Neural cell (in vitro differentiated cells): ENCODE measurements at regions not wholly inside any gene's neighbourhood (a gene's known extent, or its start where the extent isn't known, plus 50 kb on each side); places are given as distances from the start of the nearest gene placed in this dataset.

Experiments
- H2AFZ ChIP-seq: fragments of 200-600, 300-800 bp; sonication (generic), shearing (Covaris generic); 2 replicates; pipeline ENCODE4 v1.6.0; 2014; ENCODE audit warnings: low read depth, mild to moderate bottlenecking, antibody characterized with exemption, low read length, moderate library complexity
- H3F3A ChIP-seq: fragments of 200-600 bp; shearing (Covaris generic); 2 replicates; pipeline ENCODE4 v1.6.1; 2016; ENCODE audit warnings: mild to moderate bottlenecking, moderate library complexity, mixed read lengths, antibody characterized with exemption, low read length; ENCODE audit not compliant: insufficient read depth, poor library complexity, severe bottlenecking
- H3K27ac ChIP-seq: fragments of 200-600, 300-800 bp; sonication (generic), shearing (Covaris generic); 2 replicates; pipeline ENCODE4 v1.5.1; 2014; ENCODE audit warnings: mild to moderate bottlenecking, low read length, moderate library complexity
- H3K27me3 ChIP-seq: fragments of 300-800, 200-600 bp; sonication (generic), shearing (Covaris generic); 2 replicates; pipeline ENCODE4 v1.6.0; 2014; ENCODE audit warnings: mild to moderate bottlenecking, low read depth, low read length, moderate library complexity; ENCODE audit not compliant: insufficient read depth
- H3K36me3 ChIP-seq: fragments of 300-800, 200-600 bp; sonication (generic), shearing (Covaris generic); 2 replicates; pipeline ENCODE4 v1.5.1; 2014; ENCODE audit warnings: mild to moderate bottlenecking, antibody characterized with exemption, low read length, moderate library complexity; ENCODE audit not compliant: insufficient read depth
- H3K4me2 ChIP-seq: fragments of 300-800, 200-600 bp; sonication (generic), shearing (Covaris generic); 2 replicates; pipeline ENCODE4 v1.6.0; 2014; ENCODE audit warnings: mild to moderate bottlenecking, low read length
- H3K4me3 ChIP-seq: fragments of 300-800, 200-600 bp; sonication (generic), shearing (Covaris generic); 2 replicates; pipeline ENCODE4 v1.5.1; 2014; ENCODE audit warnings: mild to moderate bottlenecking, low read length, moderate library complexity
- H3K79me2 ChIP-seq: fragments of 200-600 bp; shearing (Covaris generic); replicated peaks from 2 replicates; pipeline ENCODE4 v1.6.0; 2014; ENCODE audit warnings: mild to moderate bottlenecking, low read length, moderate library complexity; ENCODE audit not compliant: insufficient read depth
- H3K9ac ChIP-seq: fragments of 300-800, 200-600 bp; sonication (generic), shearing (Covaris generic); 2 replicates; pipeline ENCODE4 v1.6.1; 2016; ENCODE audit warnings: mild to moderate bottlenecking, low read length, mixed read lengths
- H3K9me2 ChIP-seq: fragments of 200-600 bp; shearing (Covaris generic); 2 replicates; pipeline ENCODE4 v1.6.1; 2016; ENCODE audit warnings: mild to moderate bottlenecking, low read length, mixed read lengths; ENCODE audit not compliant: insufficient read depth
- H3K9me3 ChIP-seq: fragments of 200-600, 300-800 bp; sonication (generic), shearing (Covaris generic); 2 replicates; pipeline ENCODE4 v1.6.1; 2016; ENCODE audit warnings: mild to moderate bottlenecking, mixed run types, low read length, moderate library complexity, mixed read lengths
- H4K20me1 ChIP-seq: fragments of 200-600 bp; shearing (Covaris generic); 2 replicates; pipeline ENCODE4 v1.6.1; 2016; ENCODE audit warnings: mild to moderate bottlenecking, mixed run types; ENCODE audit not compliant: insufficient read depth
- EP300 ChIP-seq: fragments of 450-650 bp; conservative IDR thresholded peaks from 2 replicates; pipeline ENCODE4 v1.6.1; 2014; ENCODE audit warnings: antibody characterized with exemption, mild to moderate bottlenecking, moderate library complexity; ENCODE audit not compliant: poor library complexity, severe bottlenecking
- EZH2 ChIP-seq: fragments of 200-600, 300-800 bp; shearing (Covaris generic), sonication (generic); IDR thresholded peaks from 2 replicates; pipeline ENCODE4 v1.6.1; 2014; ENCODE audit warnings: antibody characterized with exemption, low read length, borderline replicate concordance, mild to moderate bottlenecking; ENCODE audit not compliant: insufficient read depth, poor library complexity, severe bottlenecking
- MXI1 ChIP-seq: fragments of 450-650 bp; conservative IDR thresholded peaks from 2 replicates; pipeline ENCODE4 v1.6.1; 2014; ENCODE audit warnings: antibody characterized with exemption, mild to moderate bottlenecking; ENCODE audit not compliant: poor library complexity, severe bottlenecking
- POLR2AphosphoS5 ChIP-seq: IDR thresholded peaks from 2 replicates; pipeline ENCODE4 v1.6.1; 2012
- RAD21 ChIP-seq: fragments of 450-650 bp; conservative IDR thresholded peaks from 2 replicates; pipeline ENCODE4 v1.6.1; 2014; ENCODE audit warnings: antibody characterized with exemption, mild to moderate bottlenecking, moderate library complexity
- SMC3 ChIP-seq: fragments of 450-650 bp; conservative IDR thresholded peaks from 2 replicates; pipeline ENCODE4 v1.6.1; 2014; ENCODE audit warnings: antibody characterized with exemption, mild to moderate bottlenecking, moderate library complexity; ENCODE audit not compliant: poor library complexity
- TAF1 ChIP-seq: IDR thresholded peaks from 2 replicates; pipeline ENCODE4 v1.6.1; 2012; ENCODE audit warnings: low read depth
- TF ChIP-seq, protein P1 (sequence below): IDR thresholded peaks from 2 replicates; pipeline ENCODE4 v1.6.1; 2012; ENCODE audit warnings: borderline replicate concordance
- TF ChIP-seq, protein P2 (sequence below): fragments of 450-650 bp; IDR thresholded peaks from 2 replicates; pipeline ENCODE4 v1.5.1; 2014; ENCODE audit warnings: antibody characterized with exemption, mild to moderate bottlenecking, moderate library complexity; ENCODE audit not compliant: poor library complexity, severe bottlenecking

DNA sequence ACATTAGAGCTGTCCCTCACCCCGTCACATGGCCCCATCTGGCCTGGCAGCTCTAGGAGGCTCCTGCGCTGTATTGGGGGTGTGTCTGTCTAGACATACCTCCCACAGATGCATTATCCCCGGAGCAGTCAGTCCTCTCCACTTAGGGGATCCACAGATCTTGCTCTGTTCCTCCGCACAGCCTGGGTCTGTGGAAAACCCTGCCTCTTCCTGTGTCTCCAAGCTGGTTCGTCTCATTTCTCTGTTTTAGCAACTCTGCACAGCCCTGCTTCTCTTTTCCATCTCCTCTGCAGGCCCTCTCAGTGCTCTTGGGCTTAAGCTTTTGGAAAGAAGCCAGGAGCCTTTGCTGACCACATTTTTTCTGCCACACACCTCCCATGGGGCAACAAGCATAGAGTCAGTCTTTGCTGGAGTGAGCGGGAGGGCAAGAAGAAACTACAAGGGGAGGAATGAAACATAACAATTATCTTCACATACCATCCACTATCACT, 241.5 kb downstream of the FOXD2 start:
- H3K36me3 ChIP-seq = no peaks in the 10 kb centered on the region
- no peaks in the 10 kb centered on the region for H3K27me3 ChIP-seq
- H3K9ac ChIP-seq = no peak overlapping the region
- no peak for TF ChIP-seq SMC3
- TF ChIP-seq, protein P1, sequence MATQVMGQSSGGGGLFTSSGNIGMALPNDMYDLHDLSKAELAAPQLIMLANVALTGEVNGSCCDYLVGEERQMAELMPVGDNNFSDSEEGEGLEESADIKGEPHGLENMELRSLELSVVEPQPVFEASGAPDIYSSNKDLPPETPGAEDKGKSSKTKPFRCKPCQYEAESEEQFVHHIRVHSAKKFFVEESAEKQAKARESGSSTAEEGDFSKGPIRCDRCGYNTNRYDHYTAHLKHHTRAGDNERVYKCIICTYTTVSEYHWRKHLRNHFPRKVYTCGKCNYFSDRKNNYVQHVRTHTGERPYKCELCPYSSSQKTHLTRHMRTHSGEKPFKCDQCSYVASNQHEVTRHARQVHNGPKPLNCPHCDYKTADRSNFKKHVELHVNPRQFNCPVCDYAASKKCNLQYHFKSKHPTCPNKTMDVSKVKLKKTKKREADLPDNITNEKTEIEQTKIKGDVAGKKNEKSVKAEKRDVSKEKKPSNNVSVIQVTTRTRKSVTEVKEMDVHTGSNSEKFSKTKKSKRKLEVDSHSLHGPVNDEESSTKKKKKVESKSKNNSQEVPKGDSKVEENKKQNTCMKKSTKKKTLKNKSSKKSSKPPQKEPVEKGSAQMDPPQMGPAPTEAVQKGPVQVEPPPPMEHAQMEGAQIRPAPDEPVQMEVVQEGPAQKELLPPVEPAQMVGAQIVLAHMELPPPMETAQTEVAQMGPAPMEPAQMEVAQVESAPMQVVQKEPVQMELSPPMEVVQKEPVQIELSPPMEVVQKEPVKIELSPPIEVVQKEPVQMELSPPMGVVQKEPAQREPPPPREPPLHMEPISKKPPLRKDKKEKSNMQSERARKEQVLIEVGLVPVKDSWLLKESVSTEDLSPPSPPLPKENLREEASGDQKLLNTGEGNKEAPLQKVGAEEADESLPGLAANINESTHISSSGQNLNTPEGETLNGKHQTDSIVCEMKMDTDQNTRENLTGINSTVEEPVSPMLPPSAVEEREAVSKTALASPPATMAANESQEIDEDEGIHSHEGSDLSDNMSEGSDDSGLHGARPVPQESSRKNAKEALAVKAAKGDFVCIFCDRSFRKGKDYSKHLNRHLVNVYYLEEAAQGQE = no peak
- TF ChIP-seq EZH2 = no peak
- TF ChIP-seq EP300 = no peak
- TF ChIP-seq, protein P2, sequence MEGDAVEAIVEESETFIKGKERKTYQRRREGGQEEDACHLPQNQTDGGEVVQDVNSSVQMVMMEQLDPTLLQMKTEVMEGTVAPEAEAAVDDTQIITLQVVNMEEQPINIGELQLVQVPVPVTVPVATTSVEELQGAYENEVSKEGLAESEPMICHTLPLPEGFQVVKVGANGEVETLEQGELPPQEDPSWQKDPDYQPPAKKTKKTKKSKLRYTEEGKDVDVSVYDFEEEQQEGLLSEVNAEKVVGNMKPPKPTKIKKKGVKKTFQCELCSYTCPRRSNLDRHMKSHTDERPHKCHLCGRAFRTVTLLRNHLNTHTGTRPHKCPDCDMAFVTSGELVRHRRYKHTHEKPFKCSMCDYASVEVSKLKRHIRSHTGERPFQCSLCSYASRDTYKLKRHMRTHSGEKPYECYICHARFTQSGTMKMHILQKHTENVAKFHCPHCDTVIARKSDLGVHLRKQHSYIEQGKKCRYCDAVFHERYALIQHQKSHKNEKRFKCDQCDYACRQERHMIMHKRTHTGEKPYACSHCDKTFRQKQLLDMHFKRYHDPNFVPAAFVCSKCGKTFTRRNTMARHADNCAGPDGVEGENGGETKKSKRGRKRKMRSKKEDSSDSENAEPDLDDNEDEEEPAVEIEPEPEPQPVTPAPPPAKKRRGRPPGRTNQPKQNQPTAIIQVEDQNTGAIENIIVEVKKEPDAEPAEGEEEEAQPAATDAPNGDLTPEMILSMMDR = no peak
- no peak for TF ChIP-seq MXI1
- no peak for TF ChIP-seq RAD21
- TF ChIP-seq TAF1 = no peak
- H3K27ac ChIP-seq = no peak overlapping the region
- H3K79me2 ChIP-seq = no peaks in the 10 kb centered on the region
- H3K9me3 ChIP-seq = no peaks in the 10 kb centered on the region
- no peak overlapping the region for H3K4me3 ChIP-seq
- H3K4me2 ChIP-seq = no peak overlapping the region
- no peaks in the 10 kb centered on the region for H4K20me1 ChIP-seq
- H3K9me2 ChIP-seq = no peaks in the 10 kb centered on the region
- H3F3A ChIP-seq = no peaks in the 10 kb centered on the region
- no peak overlapping the region for H2AFZ ChIP-seq

DNA sequence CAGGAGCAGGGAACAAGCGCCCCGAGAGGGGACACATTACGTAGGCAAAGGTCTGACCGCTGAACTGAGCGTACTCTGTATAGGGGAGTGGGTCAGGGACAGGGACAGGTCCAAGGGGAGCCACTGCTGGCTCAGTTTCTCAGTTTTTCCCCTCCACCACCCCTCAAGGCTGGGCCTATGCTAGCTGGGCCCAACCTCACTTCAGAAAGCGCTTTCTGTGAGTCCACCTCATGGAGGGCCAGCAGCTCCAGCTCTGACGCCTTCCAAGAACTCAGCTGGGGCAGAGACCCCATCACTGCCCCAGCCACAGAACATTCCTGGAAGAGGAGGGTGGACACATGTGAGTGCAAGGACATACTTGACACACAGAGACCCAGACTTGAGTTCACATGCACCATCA, 242.0 kb downstream of the FOXD2 start:
- no peaks in the 10 kb centered on the region for H4K20me1 ChIP-seq
- H3K9me3 ChIP-seq = no peaks in the 10 kb centered on the region
- H3K9me2 ChIP-seq = no peaks in the 10 kb centered on the region
- no peak overlapping the region for H3K27ac ChIP-seq
- H3K9ac ChIP-seq = no peak overlapping the region
- no peaks in the 10 kb centered on the region for H3K79me2 ChIP-seq
- H3K36me3 ChIP-seq = no peaks in the 10 kb centered on the region
- H3F3A ChIP-seq = no peaks in the 10 kb centered on the region
- H3K27me3 ChIP-seq = no peaks in the 10 kb centered on the region
- H2AFZ ChIP-seq = no peak overlapping the region
- H3K4me3 ChIP-seq = no peak overlapping the region
- no peak for TF ChIP-seq EP300
- TF ChIP-seq SMC3 = no peak
- no peak for TF ChIP-seq POLR2AphosphoS5
- TF ChIP-seq EZH2 = no peak
- no peak for TF ChIP-seq MXI1
- TF ChIP-seq, protein P1 = no peak
- TF ChIP-seq RAD21 = no peak
- no peak for TF ChIP-seq TAF1
- TF ChIP-seq, protein P2 = no peak
- no peak overlapping the region for H3K4me2 ChIP-seq
